CD4-positive, alpha-beta T cell (primary cell): ENCODE measurements at regions not wholly inside any gene's neighbourhood (a gene's known extent, or its start where the extent isn't known, plus 50 kb on each side); places are given as distances from the start of the nearest gene placed in this dataset.

Experiments used
- ATAC-seq: fragments of 200-7000 bp; cut with Tn5 transposase; one replicate; pipeline ENCODE4 v1.10.0; 2022; ENCODE audit warnings: mild to moderate bottlenecking; ENCODE audit not compliant: poor library complexity
- CTCF ChIA-PET: fragments of 350-600 bp; sonication (Branson Sonifier 250); formaldehyde crosslinking; loops from one replicate; lab custom pipeline; 2021; ENCODE audit warnings: antibody characterized with exemption, inconsistent platforms; lab: Charles Lee
- POLR2A ChIA-PET: fragments of 350-600 bp; sonication (Branson Sonifier 250); formaldehyde crosslinking; loops from one replicate; lab custom pipeline; 2021; ENCODE audit warnings: antibody characterized with exemption, inconsistent platforms; lab: Charles Lee
- DNase-seq, 14 experiments: peaks; one replicate each; pipeline ENCODE4 v3.0.0-alpha.2; 2013 to 2020; ENCODE audit warnings: mixed read lengths in 2 of 14
- H3K27ac ChIP-seq, 2 donors: one replicate each; pipeline versions ENCODE4 v1.5.1 to v1.7.0; 2013; ENCODE audit warnings: low read length in 2 of 2, low read depth in 1 of 2, mild to moderate bottlenecking in 1 of 2
- H3K27me3 ChIP-seq, 2 experiments: 1 replicate in 1 of 2; 2 replicates in 1 of 2; pipeline versions ENCODE4 v1.6.1 to v1.7.0; 2013; ENCODE audit warnings: low read length in 2 of 2, control low read depth in 1 of 2, mild to moderate bottlenecking in 1 of 2, moderate library complexity in 1 of 2; ENCODE audit not compliant: insufficient read depth in 2 of 2, control insufficient read depth in 1 of 2
- H3K36me3 ChIP-seq: one replicate; pipeline ENCODE4 v1.6.1; 2013; ENCODE audit warnings: low read length, control low read depth; ENCODE audit not compliant: insufficient read depth
- H3K4me1 ChIP-seq: one replicate; pipeline ENCODE4 v1.6.1; 2013; ENCODE audit warnings: low read length, control low read depth; ENCODE audit not compliant: insufficient read depth
- H3K4me3 ChIP-seq: one replicate; pipeline ENCODE4 v1.5.1; 2013; ENCODE audit warnings: mild to moderate bottlenecking, low read length, moderate library complexity
- H3K9me3 ChIP-seq, 2 experiments: 1 replicate in 1 of 2; 2 replicates in 1 of 2; pipeline versions ENCODE4 v1.6.1 to v1.7.0; 2013; ENCODE audit warnings: low read length in 2 of 2, mild to moderate bottlenecking in 2 of 2, control low read depth in 1 of 2, moderate library complexity in 1 of 2; ENCODE audit not compliant: control insufficient read depth in 1 of 2, insufficient read depth in 1 of 2
- H3K27ac Mint-ChIP-seq: one replicate; pipeline ENCODE4 v1.8.0; 2020; ENCODE audit warnings: mixed read lengths
- H3K27me3 Mint-ChIP-seq: one replicate; pipeline ENCODE4 v1.8.0; 2021; ENCODE audit warnings: mixed read lengths
- H3K36me3 Mint-ChIP-seq: one replicate; pipeline ENCODE4 v1.8.0; 2021; ENCODE audit warnings: low read depth, mixed read lengths
- H3K4me1 Mint-ChIP-seq: one replicate; pipeline ENCODE4 v1.8.0; 2021; ENCODE audit warnings: low read depth, mixed read lengths
- H3K4me3 Mint-ChIP-seq: one replicate; pipeline ENCODE4 v1.8.0; 2020; ENCODE audit warnings: mild to moderate bottlenecking, mixed read lengths
- H3K9me3 Mint-ChIP-seq: one replicate; pipeline ENCODE4 v1.8.0; 2020; ENCODE audit warnings: mixed read lengths
- CTCF ChIP-seq: fragments of 200-600 bp; IDR thresholded peaks from one replicate; pipeline ENCODE4 v1.8.0; 2022; ENCODE audit warnings: antibody characterized with exemption, mild to moderate bottlenecking
- intact Hi-C, 2 experiments: fragments of 100-400 bp; cut with DNase I in 1 of 2; cut with micrococcal nuclease in 1 of 2; formaldehyde crosslinking; loops; one replicate each; pipeline versions ENCODE4 v1.15.1 to v1.9.0; 2023 to 2025; cut with DNase I, micrococcal nuclease

GRCh38 chr12:115571446-115571845 is 706.0 kb downstream of the MED13L start:
- H3K4me3 ChIP-seq, result no peak overlapping the region
- no peak overlapping the region for H3K4me3 Mint-ChIP-seq
- intact Hi-C loops, result no loop called here
- no peaks in the 10 kb centered on the region for H3K36me3 ChIP-seq
- H3K4me1 ChIP-seq, result no peaks in the 10 kb centered on the region
- no peaks in the 10 kb centered on the region for H3K27me3 ChIP-seq
- POLR2A ChIA-PET, result no interaction called here
- peaks cover 2% of the 10 kb centered on the region for H3K9me3 Mint-ChIP-seq
- no peak overlapping the region for H3K27ac ChIP-seq
- H3K9me3 ChIP-seq, result peaks cover 0 to 8% of the 10 kb centered on the region in 2 experiments
- no peaks in the 10 kb centered on the region for H3K36me3 Mint-ChIP-seq
- no peak for TF ChIP-seq CTCF
- DNase-seq (no peak), ATAC-seq (no peak)
- H3K4me1 Mint-ChIP-seq, result no peaks in the 10 kb centered on the region
- CTCF ChIA-PET, result no interaction called here
- no peaks in the 10 kb centered on the region for H3K27me3 Mint-ChIP-seq
- no peak overlapping the region for H3K27ac Mint-ChIP-seq

GRCh38 chr12:115571027-115571426 is 706.5 kb downstream of the MED13L start:
- DNase-seq (no peak), ATAC-seq (no peak)
- ChIA-PET CTCF (no interaction called here), POLR2A (no interaction called here)
- Mint-ChIP-seq H3K27ac (no peak overlapping the region), H3K4me3 (no peak overlapping the region), H3K27me3 (no peaks in the 10 kb centered on the region), H3K4me1 (no peaks in the 10 kb centered on the region), H3K36me3 (no peaks in the 10 kb centered on the region), H3K9me3 (peaks cover 2% of the 10 kb centered on the region)
- Histone ChIP-seq H3K4me3 (no peak overlapping the region), H3K27ac (no peak overlapping the region), H3K4me1 (no peaks in the 10 kb centered on the region), H3K27me3 (no peaks in the 10 kb centered on the region), H3K9me3 (peaks cover 0 to 8% of the 10 kb centered on the region in 2 experiments), H3K36me3 (no peaks in the 10 kb centered on the region)
- TF ChIP-seq CTCF, result no peak
- intact Hi-C loops, result no loop called here

GRCh38 chr12:115570069-115570777 is 707.3 kb downstream of the MED13L start:
- ChIA-PET POLR2A (no interaction called here), CTCF (no interaction called here)
- peaks cover 2% of the 10 kb centered on the region for H3K9me3 Mint-ChIP-seq
- no peak for DNase-seq
- intact Hi-C loops, result no loop called here
- no peak overlapping the region for H3K27ac ChIP-seq
- no peaks in the 10 kb centered on the region for H3K27me3 Mint-ChIP-seq
- no peak overlapping the region for H3K4me3 Mint-ChIP-seq
- H3K4me1 Mint-ChIP-seq, result no peaks in the 10 kb centered on the region
- H3K27ac Mint-ChIP-seq, result no peak overlapping the region
- H3K36me3 Mint-ChIP-seq, result no peaks in the 10 kb centered on the region
- no peak for ATAC-seq
- H3K36me3 ChIP-seq, result no peaks in the 10 kb centered on the region
- no peak overlapping the region for H3K4me3 ChIP-seq
- no peak for TF ChIP-seq CTCF
- H3K4me1 ChIP-seq, result no peaks in the 10 kb centered on the region
- peaks cover 0 to 8% of the 10 kb centered on the region in 2 experiments for H3K9me3 ChIP-seq
- no peaks in the 10 kb centered on the region for H3K27me3 ChIP-seq
